Endodermal cell (in vitro differentiated cells): ENCODE measurements at regions not wholly inside any gene's neighbourhood (a gene's known extent, or its start where the extent isn't known, plus 50 kb on each side); places are given as distances from the start of the nearest gene placed in this dataset.

Experiments
- DNase-seq: peaks from one replicate; pipeline ENCODE4 v3.0.0-alpha.2; 2017
- H3K27ac ChIP-seq: 2 replicates; pipeline ENCODE4 v1.5.1; 2013; ENCODE audit warnings: mild to moderate bottlenecking, low read depth, low read length, moderate library complexity
- H3K27me3 ChIP-seq: 2 replicates; pipeline ENCODE4 v1.6.1; 2013; ENCODE audit warnings: mild to moderate bottlenecking, low read length, moderate library complexity; ENCODE audit not compliant: insufficient read depth, control insufficient read depth, poor library complexity, severe bottlenecking
- H3K36me3 ChIP-seq: 2 replicates; pipeline ENCODE4 v1.7.0; 2013; ENCODE audit warnings: mild to moderate bottlenecking, low read length, moderate library complexity; ENCODE audit not compliant: control insufficient read depth, insufficient read depth
- H3K4me1 ChIP-seq: one replicate; pipeline ENCODE4 v1.7.0; 2013; ENCODE audit warnings: low read length; ENCODE audit not compliant: control insufficient read depth, insufficient read depth
- H3K4me3 ChIP-seq: 2 replicates; pipeline ENCODE4 v1.5.1; 2013; ENCODE audit warnings: mild to moderate bottlenecking, low read length, moderate library complexity
- H3K9ac ChIP-seq: 2 replicates; pipeline ENCODE4 v1.6.1; 2013; ENCODE audit warnings: mild to moderate bottlenecking, low read length, moderate library complexity; ENCODE audit not compliant: poor library complexity, severe bottlenecking; ENCODE audit errors: extremely low read depth
- H3K9me3 ChIP-seq: 2 replicates; pipeline ENCODE4 v1.6.1; 2013; ENCODE audit warnings: mild to moderate bottlenecking, low read length, moderate library complexity; ENCODE audit not compliant: control insufficient read depth
- H3K27ac Mint-ChIP-seq: 2 replicates; pipeline ENCODE4 v1.8.0; 2020; ENCODE audit warnings: mixed read lengths
- H3K27me3 Mint-ChIP-seq: 2 replicates; pipeline ENCODE4 v1.8.0; 2021; ENCODE audit warnings: mild to moderate bottlenecking, mixed read lengths; ENCODE audit not compliant: insufficient read depth
- H3K36me3 Mint-ChIP-seq: 2 replicates; pipeline ENCODE4 v1.8.0; 2020; ENCODE audit warnings: low read depth, mixed read lengths
- H3K4me1 Mint-ChIP-seq: 2 replicates; pipeline ENCODE4 v1.8.0; 2020; ENCODE audit warnings: mixed read lengths
- H3K4me3 Mint-ChIP-seq: 2 replicates; pipeline ENCODE4 v1.8.0; 2020; ENCODE audit warnings: mild to moderate bottlenecking, moderate library complexity, mixed read lengths
- H3K9me3 Mint-ChIP-seq: 2 replicates; pipeline ENCODE4 v1.8.0; 2020; ENCODE audit warnings: mild to moderate bottlenecking, mixed read lengths
- CTCF ChIP-seq: fragments of 200-600 bp; sonication (generic); conservative IDR thresholded peaks from 2 replicates; pipeline ENCODE4 v1.5.0; 2021; ENCODE audit warnings: antibody characterized with exemption, mild to moderate bottlenecking
- WGBS, 2 experiments: methylation state at CpG; one replicate each; pipeline versions ENCODE4 v1.1.5 to v1.1.7; 2013; ENCODE audit warnings: missing lambda C conversion rate in 2 of 2, mixed read lengths in 1 of 2; ENCODE audit not compliant: insufficient coverage in 1 of 2, insufficient read length in 1 of 2; 5-methylcytosine and 5-hydroxymethylcytosine counted together

- no peak overlapping the region for H3K4me3 ChIP-seq
- no peak for DNase-seq
- peaks cover 6% of the 10 kb centered on the region for H3K27me3 ChIP-seq
- H3K27ac ChIP-seq: no peak overlapping the region
- peaks cover 63% of the 10 kb centered on the region for H3K27me3 Mint-ChIP-seq
- no peak overlapping the region for H3K9ac ChIP-seq
- no peaks in the 10 kb centered on the region for H3K4me1 ChIP-seq
- H3K27ac Mint-ChIP-seq: no peak overlapping the region
- no peaks in the 10 kb centered on the region for H3K9me3 ChIP-seq
- H3K9me3 Mint-ChIP-seq: no peaks in the 10 kb centered on the region
- H3K36me3 ChIP-seq: no peaks in the 10 kb centered on the region
- no peak overlapping the region for H3K4me3 Mint-ChIP-seq
- 71 to 79% methylated on average over 2 to 3 of the region's 3 CpGs for WGBS, 2 experiments
- TF ChIP-seq CTCF: no peak
- H3K4me1 Mint-ChIP-seq: peaks cover 11% of the 10 kb centered on the region
- no peaks in the 10 kb centered on the region for H3K36me3 Mint-ChIP-seq
Measured at GRCh38 chr1:82464362-82465001, 663.7 kb downstream of the ADGRL2 start.

GRCh38 chr1:82463951-82464350 is 663.2 kb downstream of the ADGRL2 start:
- WGBS, 2 experiments: 80% methylated on average over 1 of the region's 1 CpG; no CpG with 5 or more reads in 1 of the 2 experiments
- no peaks in the 10 kb centered on the region for H3K9me3 ChIP-seq
- Mint-ChIP-seq H3K4me3 (no peak overlapping the region), H3K4me1 (peaks cover 11% of the 10 kb centered on the region), H3K9me3 (no peaks in the 10 kb centered on the region), H3K27ac (no peak overlapping the region), H3K27me3 (peaks cover 60% of the 10 kb centered on the region), H3K36me3 (no peaks in the 10 kb centered on the region)
- H3K9ac ChIP-seq: no peak overlapping the region
- H3K27me3 ChIP-seq: peaks cover 6% of the 10 kb centered on the region
- H3K4me1 ChIP-seq: no peaks in the 10 kb centered on the region
- no peak overlapping the region for H3K4me3 ChIP-seq
- no peaks in the 10 kb centered on the region for H3K36me3 ChIP-seq
- H3K27ac ChIP-seq: no peak overlapping the region
- DNase-seq: no peak
- no peak for TF ChIP-seq CTCF

- H3K27me3 Mint-ChIP-seq: peaks cover 57% of the 10 kb centered on the region
- no peaks in the 10 kb centered on the region for H3K9me3 Mint-ChIP-seq
- Histone ChIP-seq H3K4me1 (no peaks in the 10 kb centered on the region), H3K27ac (no peak overlapping the region), H3K9ac (no peak overlapping the region), H3K27me3 (peaks cover 6% of the 10 kb centered on the region), H3K36me3 (no peaks in the 10 kb centered on the region), H3K9me3 (no peaks in the 10 kb centered on the region), H3K4me3 (no peak overlapping the region)
- H3K4me1 Mint-ChIP-seq: peaks cover 11% of the 10 kb centered on the region
- DNase-seq: no peak
- no peak overlapping the region for H3K27ac Mint-ChIP-seq
- no peak for TF ChIP-seq CTCF
- no peaks in the 10 kb centered on the region for H3K36me3 Mint-ChIP-seq
- no peak overlapping the region for H3K4me3 Mint-ChIP-seq
- WGBS, 2 experiments: 93 to 100% methylated on average over 1 of the region's 1 CpG
Measured at GRCh38 chr1:82462366-82462765, 661.6 kb downstream of the ADGRL2 start.
